IMR-90 (cell line): ENCODE measurements at regions not wholly inside any gene's neighbourhood (a gene's known extent, or its start where the extent isn't known, plus 50 kb on each side); places are given as distances from the start of the nearest gene placed in this dataset.
A peak's percentile ranks its signal among the peaks of the same experiment; 100 is the strongest.

Experiments used
- ATAC-seq: fragments of 200-7000 bp; cut with Tn5 transposase; 2 replicates; pipeline ENCODE4 v1.9.1; 2020; ENCODE audit warnings: low read depth, mild to moderate bottlenecking, moderate library complexity
- BruUV-seq: library from RNA; stranded (reverse); fragments of 400-500 nt; replicated peaks from 2 replicates; lab custom pipeline; 2021; lab: Mats Ljungman, UMichigan
- CTCF ChIA-PET: fragments of 300-600 bp; formaldehyde crosslinking; extraction: SDS; loops from one replicate; lab custom pipeline; 2021; ENCODE audit warnings: antibody characterized with exemption; lab: Yijun Ruan, JAX
- POLR2A ChIA-PET: fragments of 300-600 bp; sonication (Branson Sonifier 250); formaldehyde crosslinking; loops from one replicate; lab custom pipeline; 2022; ENCODE audit warnings: antibody characterized with exemption; ENCODE audit not compliant: unreplicated experiment; lab: Charles Lee
- DNase-seq: peaks from one replicate; pipeline ENCODE4 v3.0.0; 2013
- H2AFZ ChIP-seq: replicated peaks from 2 replicates; pipeline ENCODE3; 2013; ENCODE audit warnings: low read length, mild to moderate bottlenecking; ENCODE audit not compliant: poor library complexity
- H2AK5ac ChIP-seq: 2 replicates; pipeline ENCODE4 v1.6.1; 2013; ENCODE audit warnings: low read depth, low read length, inconsistent platforms
- H2AK9ac ChIP-seq: replicated peaks from 2 replicates; pipeline ENCODE3; 2013; ENCODE audit warnings: mild to moderate bottlenecking, low read depth, low read length, moderate library complexity; ENCODE audit not compliant: poor library complexity
- H2BK120ac ChIP-seq: 2 replicates; pipeline ENCODE4 v1.6.1; 2013; ENCODE audit warnings: low read depth, low read length, inconsistent platforms
- H2BK15ac ChIP-seq: 3 replicates; pipeline ENCODE4 v1.6.1; 2013; ENCODE audit warnings: low read depth, low read length, inconsistent platforms
- H2BK20ac ChIP-seq: 2 replicates; pipeline ENCODE4 v1.6.1; 2013; ENCODE audit warnings: low read depth, mild to moderate bottlenecking, inconsistent platforms, low read length, moderate library complexity
- H2BK5ac ChIP-seq: 2 replicates; pipeline ENCODE4 v1.6.1; 2013; ENCODE audit warnings: mild to moderate bottlenecking, low read depth, low read length, inconsistent platforms; ENCODE audit not compliant: poor library complexity, severe bottlenecking
- H3K14ac ChIP-seq: replicated peaks from 2 replicates; pipeline ENCODE4 v1.6.1; 2013; ENCODE audit warnings: low read depth, low read length, inconsistent platforms
- H3K18ac ChIP-seq: 2 replicates; pipeline ENCODE4 v1.6.1; 2013; ENCODE audit warnings: low read depth, low read length, control low read depth
- H3K23ac ChIP-seq: 2 replicates; pipeline ENCODE4 v1.6.1; 2013; ENCODE audit warnings: low read depth, low read length, inconsistent platforms
- H3K27ac ChIP-seq: 2 replicates; pipeline ENCODE4 v1.5.1; 2013; ENCODE audit warnings: mild to moderate bottlenecking, control low read depth, low read length; ENCODE audit not compliant: insufficient read depth
- H3K27me3 ChIP-seq: 2 replicates; pipeline ENCODE4 v1.6.1; 2013; ENCODE audit warnings: low read length; ENCODE audit not compliant: control insufficient read depth, insufficient read depth
- H3K36me3 ChIP-seq: 2 replicates; pipeline ENCODE4 v1.6.1; 2013; ENCODE audit warnings: low read length, mixed read lengths; ENCODE audit not compliant: control insufficient read depth, insufficient read depth
- H3K4ac ChIP-seq: 2 replicates; pipeline ENCODE4 v1.6.1; 2013; ENCODE audit warnings: low read depth, low read length, inconsistent platforms
- H3K4me1 ChIP-seq: 2 replicates; pipeline ENCODE4 v1.6.1; 2013; ENCODE audit warnings: low read length, mixed read lengths; ENCODE audit not compliant: control insufficient read depth, insufficient read depth
- H3K4me2 ChIP-seq: 2 replicates; pipeline ENCODE4 v1.6.1; 2013; ENCODE audit warnings: low read depth, mild to moderate bottlenecking, control low read depth, low read length, moderate library complexity
- H3K4me3 ChIP-seq: 2 replicates; pipeline ENCODE4 v1.5.1; 2013; ENCODE audit warnings: low read depth, mild to moderate bottlenecking, control low read depth, low read length, moderate library complexity; ENCODE audit not compliant: insufficient read depth
- H3K56ac ChIP-seq: 2 replicates; pipeline ENCODE4 v1.6.1; 2013; ENCODE audit warnings: low read length, inconsistent platforms; ENCODE audit not compliant: insufficient read depth; ENCODE audit errors: extremely low read depth
- H3K79me1 ChIP-seq, 2 experiments: 2 replicates each; pipeline ENCODE4 v1.6.1; 2013; ENCODE audit warnings: low read length in 2 of 2, inconsistent platforms in 1 of 2, low read depth in 1 of 2
- H3K9ac ChIP-seq: 2 replicates; pipeline ENCODE4 v1.6.1; 2013; ENCODE audit warnings: low read depth, low read length, control low read depth
- H3K9me1 ChIP-seq: 2 replicates; pipeline ENCODE4 v1.6.1; 2013; ENCODE audit warnings: low read length, inconsistent platforms; ENCODE audit not compliant: insufficient read depth
- H3K9me3 ChIP-seq: 2 replicates; pipeline ENCODE4 v1.6.1; 2013; ENCODE audit warnings: low read length; ENCODE audit not compliant: control insufficient read depth, insufficient read depth
- H4K20me1 ChIP-seq: 2 replicates; pipeline ENCODE4 v1.6.1; 2013; ENCODE audit warnings: low read length, inconsistent platforms; ENCODE audit not compliant: insufficient read depth
- H4K5ac ChIP-seq: 2 replicates; pipeline ENCODE4 v1.6.1; 2013; ENCODE audit warnings: mild to moderate bottlenecking, low read depth, low read length, control low read depth
- H4K8ac ChIP-seq, 2 experiments: 2 replicates each; pipeline ENCODE4 v1.6.1; 2013; ENCODE audit warnings: low read depth in 2 of 2, low read length in 2 of 2, control low read depth in 1 of 2, inconsistent platforms in 1 of 2
- H4K91ac ChIP-seq: 2 replicates; pipeline ENCODE4 v1.6.1; 2013; ENCODE audit warnings: low read depth, low read length, inconsistent platforms; ENCODE audit not compliant: insufficient read depth
- RFX5 ChIP-seq: IDR thresholded peaks from 2 replicates; pipeline ENCODE4 v1.8.0; 2012; ENCODE audit warnings: low read depth, mild to moderate bottlenecking, low read length, moderate library complexity
- USF2 ChIP-seq: fragments of 150-350 bp; IDR thresholded peaks from 2 replicates; pipeline ENCODE4 v1.6.1; 2017; ENCODE audit warnings: mild to moderate bottlenecking, antibody characterized with exemption, low read length, low read depth
- WGBS, 2 experiments: methylation state at CpG; one replicate each; pipeline versions ENCODE4 v1.1.5 to v1.1.7; 2013; ENCODE audit warnings: missing lambda C conversion rate in 2 of 2; ENCODE audit not compliant: insufficient read length in 1 of 2; ENCODE audit errors: extremely low coverage in 2 of 2; 5-methylcytosine and 5-hydroxymethylcytosine counted together
- dilution Hi-C: fragments of 300-500 bp; cut with HindIII; formaldehyde crosslinking; loops from one replicate; pipeline ENCODE4 v1.14.3; 2018; ENCODE audit warnings: low sequenced_read_pairs; ENCODE audit not compliant: unreplicated experiment
- in situ Hi-C: fragments of 300-500 bp; cut with MboI; formaldehyde crosslinking; loops from 3 replicates; pipeline ENCODE4 v1.14.3; 2019; ENCODE audit warnings: low sequenced_read_pairs, inconsistent platforms, mixed read lengths
- intact Hi-C: fragments of 100-400 bp; cut with micrococcal nuclease; formaldehyde crosslinking; loops from 2 replicates; pipeline ENCODE4 v1.10.0; 2022

GRCh38 chr21:35909456-35910223 is 150.7 kb downstream of the SETD4 start:
- Histone ChIP-seq H3K27me3 (peaks cover 4% of the 10 kb centered on the region; the same call in 1 of the 2 replicates), H2BK5ac (no peak overlapping the region), H3K4ac (peak overlapping the region; percentile 19; the same call in 1 of the 2 replicates), H3K9me3 (no peaks in the 10 kb centered on the region), H3K27ac (peak overlapping the region; percentile 58; the same call in 1 of the 2 replicates), H4K20me1 (no peaks in the 10 kb centered on the region), H3K4me2 (no peak overlapping the region), H2BK120ac (no peak overlapping the region), H2AK5ac (no peak overlapping the region), H3K23ac (no peak overlapping the region), H3K56ac (no peak overlapping the region), H4K5ac (no peak overlapping the region), H3K18ac (no peak overlapping the region), H3K4me3 (no peak overlapping the region), H3K14ac (no peak overlapping the region), H3K4me1 (no peaks in the 10 kb centered on the region; the same call in 1 of the 2 replicates), H4K91ac (no peak overlapping the region; the same call in 1 of the 2 replicates), H2BK15ac (no peak overlapping the region), H3K36me3 (no peaks in the 10 kb centered on the region), H2AK9ac (no peak overlapping the region), H3K9ac (no peak overlapping the region), H2AFZ (no peak overlapping the region), H3K79me1 (no peaks in the 10 kb centered on the region), H3K9me1 (no peaks in the 10 kb centered on the region), H2BK20ac (no peak overlapping the region), H4K8ac (0 out of 4 replicates have a peak overlapping the region, but pooled peaks of 1 of the 2 experiments have one; percentile 21)
- POLR2A ChIA-PET, result no interaction called here
- in situ Hi-C loops (no loop called here), dilution Hi-C loops (no loop called here), intact Hi-C loops (no loop called here)
- CTCF ChIA-PET, result no interaction called here
- ATAC-seq (peak; percentile 49), DNase-seq (peak; percentile 21)
- no CpG with 5 or more reads among the region's 1 CpG for WGBS, 2 experiments
- no TSS peak for BruUV-seq
- TF ChIP-seq USF2 (peak; percentile 56), RFX5 (no peak)
